ENCODE measurements at regions not wholly inside any gene's neighbourhood (a gene's known extent, or its start where the extent isn't known, plus 50 kb on each side); places are given as distances from the start of the nearest gene placed in this dataset.

DNA sequence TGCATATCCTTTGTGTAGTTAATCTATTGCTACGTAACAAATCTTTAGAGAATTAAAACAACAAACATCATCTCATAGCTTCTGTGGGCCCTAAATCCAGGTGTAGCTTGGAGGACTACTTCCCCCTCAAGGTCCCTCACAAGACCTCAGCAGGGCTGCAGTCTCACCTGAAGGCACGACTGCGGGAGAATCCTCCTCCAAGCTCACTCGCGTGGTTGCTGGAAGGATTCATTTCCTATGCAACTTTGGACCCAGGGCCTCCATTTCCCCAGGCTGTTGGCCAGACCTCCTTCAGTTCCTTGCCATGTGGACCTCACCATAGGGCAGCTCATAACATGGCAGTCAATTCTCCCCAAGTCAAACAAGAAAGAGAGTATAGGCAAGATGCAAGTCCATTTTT is 140.4 kb downstream of the OAT start:
- H3K56ac ChIP-seq (ENCODE audit: extremely low read depth, insufficient read depth, low read length): no peak overlapping the region
- no TSS peak for BruUV-seq (replicated peaks)
- no peak overlapping the region for H4K8ac ChIP-seq (ENCODE audit: low read depth in 2 of 2, low read length in 2 of 2)
- no peak overlapping the region for H2AK5ac ChIP-seq (ENCODE audit: low read depth, low read length)
- in situ Hi-C loops (cut with MboI; ENCODE audit: low sequenced_read_pairs) (no loop called here), dilution Hi-C loops (cut with HindIII; ENCODE audit: low sequenced_read_pairs, unreplicated experiment) (no loop called here), intact Hi-C loops (cut with micrococcal nuclease) (no loop called here)
- no peak overlapping the region for H2BK120ac ChIP-seq (ENCODE audit: low read depth, low read length)
- H2BK20ac ChIP-seq (ENCODE audit: low read depth, low read length): no peak overlapping the region
- H3K27ac ChIP-seq (ENCODE audit: insufficient read depth, low read length): no peak overlapping the region
- no peaks in the 10 kb centered on the region for H3K27me3 ChIP-seq (ENCODE audit: control insufficient read depth, insufficient read depth, low read length)
- WGBS, 2 experiments (ENCODE audit: extremely low coverage in 2 of 2, insufficient read length in 1 of 2): 100% methylated on average over 4 of the region's 5 CpGs; no CpG with 5 or more reads in 1 of the 2 experiments
- no peak overlapping the region for H3K4me2 ChIP-seq (ENCODE audit: low read depth, low read length)
- POLR2A ChIA-PET (ENCODE audit: unreplicated experiment): no interaction called here
- H3K9me3 ChIP-seq (ENCODE audit: control insufficient read depth, insufficient read depth, low read length): peaks cover 20% of the 10 kb centered on the region
- no peaks in the 10 kb centered on the region for H3K9me1 ChIP-seq (ENCODE audit: insufficient read depth, low read length)
- H3K79me1 ChIP-seq (ENCODE audit: low read depth in 1 of 2, low read length in 2 of 2): no peaks in the 10 kb centered on the region
- H3K4me1 ChIP-seq (ENCODE audit: control insufficient read depth, insufficient read depth, low read length): no peaks in the 10 kb centered on the region
- H2AK9ac ChIP-seq (replicated peaks; ENCODE audit: low read depth, low read length, poor library complexity): peak overlapping the region; percentile 9
- no peak overlapping the region for H2BK15ac ChIP-seq (ENCODE audit: low read depth, low read length)
- no peak overlapping the region for H3K14ac ChIP-seq (replicated peaks; ENCODE audit: low read depth, low read length)
- H4K20me1 ChIP-seq (ENCODE audit: insufficient read depth, low read length): no peaks in the 10 kb centered on the region
- H3K9ac ChIP-seq (ENCODE audit: low read depth, low read length): no peak overlapping the region
- H4K91ac ChIP-seq (ENCODE audit: insufficient read depth, low read depth, low read length): no peak overlapping the region
- TF ChIP-seq RCOR1 (IDR thresholded peaks at IDR 0.05; ENCODE audit: insufficient replicate concordance, low read length): no peak
- no peak for TF ChIP-seq BHLHE40 (IDR thresholded peaks at IDR 0.05; ENCODE audit: low read depth, low read length)
- no peak for TF ChIP-seq MXI1 (IDR thresholded peaks at IDR 0.05; ENCODE audit: borderline replicate concordance, low read depth, low read length)
- TF ChIP-seq CEBPB (IDR thresholded peaks at IDR 0.05; ENCODE audit: low read depth, low read length): no peak
- TF ChIP-seq POLR2A (IDR thresholded peaks at IDR 0.05; ENCODE audit: low read depth, low read length): no peak
- no peak for TF ChIP-seq SMC3 (IDR thresholded peaks at IDR 0.05; ENCODE audit: low read depth, low read length)
- TF ChIP-seq, protein P1, sequence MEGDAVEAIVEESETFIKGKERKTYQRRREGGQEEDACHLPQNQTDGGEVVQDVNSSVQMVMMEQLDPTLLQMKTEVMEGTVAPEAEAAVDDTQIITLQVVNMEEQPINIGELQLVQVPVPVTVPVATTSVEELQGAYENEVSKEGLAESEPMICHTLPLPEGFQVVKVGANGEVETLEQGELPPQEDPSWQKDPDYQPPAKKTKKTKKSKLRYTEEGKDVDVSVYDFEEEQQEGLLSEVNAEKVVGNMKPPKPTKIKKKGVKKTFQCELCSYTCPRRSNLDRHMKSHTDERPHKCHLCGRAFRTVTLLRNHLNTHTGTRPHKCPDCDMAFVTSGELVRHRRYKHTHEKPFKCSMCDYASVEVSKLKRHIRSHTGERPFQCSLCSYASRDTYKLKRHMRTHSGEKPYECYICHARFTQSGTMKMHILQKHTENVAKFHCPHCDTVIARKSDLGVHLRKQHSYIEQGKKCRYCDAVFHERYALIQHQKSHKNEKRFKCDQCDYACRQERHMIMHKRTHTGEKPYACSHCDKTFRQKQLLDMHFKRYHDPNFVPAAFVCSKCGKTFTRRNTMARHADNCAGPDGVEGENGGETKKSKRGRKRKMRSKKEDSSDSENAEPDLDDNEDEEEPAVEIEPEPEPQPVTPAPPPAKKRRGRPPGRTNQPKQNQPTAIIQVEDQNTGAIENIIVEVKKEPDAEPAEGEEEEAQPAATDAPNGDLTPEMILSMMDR (conservative IDR thresholded peaks at IDR 0.05; ENCODE audit: low read depth, low read length): no peak
- TF ChIP-seq, protein P2, sequence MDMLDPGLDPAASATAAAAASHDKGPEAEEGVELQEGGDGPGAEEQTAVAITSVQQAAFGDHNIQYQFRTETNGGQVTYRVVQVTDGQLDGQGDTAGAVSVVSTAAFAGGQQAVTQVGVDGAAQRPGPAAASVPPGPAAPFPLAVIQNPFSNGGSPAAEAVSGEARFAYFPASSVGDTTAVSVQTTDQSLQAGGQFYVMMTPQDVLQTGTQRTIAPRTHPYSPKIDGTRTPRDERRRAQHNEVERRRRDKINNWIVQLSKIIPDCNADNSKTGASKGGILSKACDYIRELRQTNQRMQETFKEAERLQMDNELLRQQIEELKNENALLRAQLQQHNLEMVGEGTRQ (IDR thresholded peaks at IDR 0.05; ENCODE audit: low read depth, low read length): no peak
- TF ChIP-seq, protein P3, sequence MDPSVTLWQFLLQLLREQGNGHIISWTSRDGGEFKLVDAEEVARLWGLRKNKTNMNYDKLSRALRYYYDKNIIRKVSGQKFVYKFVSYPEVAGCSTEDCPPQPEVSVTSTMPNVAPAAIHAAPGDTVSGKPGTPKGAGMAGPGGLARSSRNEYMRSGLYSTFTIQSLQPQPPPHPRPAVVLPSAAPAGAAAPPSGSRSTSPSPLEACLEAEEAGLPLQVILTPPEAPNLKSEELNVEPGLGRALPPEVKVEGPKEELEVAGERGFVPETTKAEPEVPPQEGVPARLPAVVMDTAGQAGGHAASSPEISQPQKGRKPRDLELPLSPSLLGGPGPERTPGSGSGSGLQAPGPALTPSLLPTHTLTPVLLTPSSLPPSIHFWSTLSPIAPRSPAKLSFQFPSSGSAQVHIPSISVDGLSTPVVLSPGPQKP (IDR thresholded peaks at IDR 0.05; ENCODE audit: borderline replicate concordance, low read depth, low read length): no peak
- no peak for TF ChIP-seq MAFK (IDR thresholded peaks at IDR 0.05; ENCODE audit: low read depth, low read length)
- TF ChIP-seq RFX5 (IDR thresholded peaks at IDR 0.05; ENCODE audit: low read depth, low read length): no peak
- no peak for TF ChIP-seq FOS (IDR thresholded peaks at IDR 0.05; ENCODE audit: low read depth, low read length)
- no peak for TF ChIP-seq CHD1 (IDR thresholded peaks at IDR 0.05; ENCODE audit: low read depth, low read length)
- TF ChIP-seq NFE2L2 (IDR thresholded peaks at IDR 0.05; ENCODE audit: low read depth, low read length): no peak
- no peak for TF ChIP-seq RAD21 (IDR thresholded peaks at IDR 0.05; ENCODE audit: low read length)
- TF ChIP-seq MAZ (IDR thresholded peaks at IDR 0.05; ENCODE audit: borderline replicate concordance, low read depth, low read length): no peak
- ATAC-seq (ENCODE audit: low read depth) (no peak), DNase-seq (no peak)
- no peak overlapping the region for H3K4me3 ChIP-seq (ENCODE audit: insufficient read depth, low read depth, low read length)
- no peak overlapping the region for H4K5ac ChIP-seq (ENCODE audit: low read depth, low read length)
- CTCF ChIA-PET: no interaction called here
- H3K4ac ChIP-seq (ENCODE audit: low read depth, low read length): no peak overlapping the region
- no peak overlapping the region for H3K18ac ChIP-seq (ENCODE audit: low read depth, low read length)
- H3K36me3 ChIP-seq (ENCODE audit: control insufficient read depth, insufficient read depth, low read length): no peaks in the 10 kb centered on the region
- H2AFZ ChIP-seq (replicated peaks; ENCODE audit: low read length, poor library complexity): no peak overlapping the region
- H2BK5ac ChIP-seq (ENCODE audit: low read depth, low read length, poor library complexity, severe bottlenecking): no peak overlapping the region
- H3K23ac ChIP-seq (ENCODE audit: low read depth, low read length): no peak overlapping the region
